Ishikawa (cell line): ENCODE measurements at regions not wholly inside any gene's neighbourhood (a gene's known extent, or its start where the extent isn't known, plus 50 kb on each side); places are given as distances from the start of the nearest gene placed in this dataset.

Source experiments
- CEBPB ChIP-seq: IDR thresholded peaks from 2 replicates; pipeline ENCODE4 v1.6.1; 2012
- CREB1 ChIP-seq: IDR thresholded peaks from 2 replicates; pipeline ENCODE4 v1.6.1; 2012; ENCODE audit warnings: low read depth
- EGR1 ChIP-seq: IDR thresholded peaks from 2 replicates; pipeline ENCODE4 v1.6.1; 2012
- EP300 ChIP-seq: IDR thresholded peaks from 2 replicates; pipeline ENCODE4 v1.6.1; 2012; ENCODE audit warnings: borderline replicate concordance
- FOXM1 ChIP-seq: IDR thresholded peaks from 2 replicates; pipeline ENCODE4 v1.6.1; 2012; ENCODE audit warnings: low read depth, borderline replicate concordance
- MAX ChIP-seq: IDR thresholded peaks from 2 replicates; pipeline ENCODE4 v1.6.1; 2012
- NFIC ChIP-seq: IDR thresholded peaks from 2 replicates; pipeline ENCODE4 v1.6.1; 2012
- RAD21 ChIP-seq: IDR thresholded peaks from 2 replicates; pipeline ENCODE4 v1.6.1; 2012; ENCODE audit warnings: low read depth
- REST ChIP-seq: IDR thresholded peaks from 2 replicates; pipeline ENCODE4 v1.6.1; 2012; ENCODE audit warnings: low read depth, mild to moderate bottlenecking
- TAF1 ChIP-seq: IDR thresholded peaks from 2 replicates; pipeline ENCODE4 v1.6.1; 2012; ENCODE audit warnings: low read depth, mild to moderate bottlenecking
- TCF12 ChIP-seq: IDR thresholded peaks from 2 replicates; pipeline ENCODE4 v1.6.1; 2012; ENCODE audit warnings: low read depth
- TEAD4 ChIP-seq: IDR thresholded peaks from 2 replicates; pipeline ENCODE4 v1.6.1; 2012
- USF1 ChIP-seq: IDR thresholded peaks from 2 replicates; pipeline ENCODE4 v1.6.1; 2012
- YY1 ChIP-seq: IDR thresholded peaks from 2 replicates; pipeline ENCODE4 v1.6.1; 2012; ENCODE audit warnings: low read depth
- ZBTB7A ChIP-seq: IDR thresholded peaks from 2 replicates; pipeline ENCODE4 v1.6.1; 2012; ENCODE audit warnings: low read depth

GRCh38 chr4:18756671-18757070 lies 735.1 kb upstream of the LCORL start:
- no peak for TF ChIP-seq TCF12
- no peak for TF ChIP-seq USF1
- no peak for TF ChIP-seq FOXM1
- no peak for TF ChIP-seq YY1
- no peak for TF ChIP-seq TEAD4
- TF ChIP-seq EP300 = no peak
- TF ChIP-seq EGR1 = no peak
- no peak for TF ChIP-seq NFIC
- TF ChIP-seq TAF1 = no peak
- no peak for TF ChIP-seq CREB1
- no peak for TF ChIP-seq ZBTB7A
- no peak for TF ChIP-seq REST
- no peak for TF ChIP-seq CEBPB
- no peak for TF ChIP-seq MAX
- TF ChIP-seq RAD21 = no peak

GRCh38 chr4:18754180-18754579 lies 732.6 kb upstream of the LCORL start:
- TF ChIP-seq TEAD4 (peak; percentile 84), CREB1 (no peak), NFIC (peak; percentile 82), RAD21 (0 out of 2 replicates have a peak, but pooled peaks have one; percentile 13), CEBPB (peak; percentile 90), REST (no peak), TAF1 (no peak), ZBTB7A (no peak), MAX (no peak), TCF12 (0 out of 2 replicates have a peak, but pooled peaks have one; percentile 35), EGR1 (no peak), EP300 (peak; percentile 76), FOXM1 (peak; percentile 48; the same call in 1 of the 2 replicates)

GRCh38 chr4:18751083-18751482 lies 729.5 kb upstream of the LCORL start:
- no peak for TF ChIP-seq RAD21
- TF ChIP-seq ZBTB7A = no peak
- TF ChIP-seq EGR1 = no peak
- TF ChIP-seq EP300 = no peak
- no peak for TF ChIP-seq USF1
- no peak for TF ChIP-seq FOXM1

GRCh38 chr4:18749391-18749790 lies 727.8 kb upstream of the LCORL start:
- TF ChIP-seq ZBTB7A = no peak

- no peak for TF ChIP-seq ZBTB7A
- TF ChIP-seq FOXM1 = no peak
- TF ChIP-seq TCF12 = no peak
- no peak for TF ChIP-seq RAD21
- no peak for TF ChIP-seq NFIC
- TF ChIP-seq TEAD4 = no peak
- TF ChIP-seq MAX = no peak
- TF ChIP-seq USF1 = no peak
- no peak for TF ChIP-seq EP300
- no peak for TF ChIP-seq YY1
- no peak for TF ChIP-seq REST
- TF ChIP-seq TAF1 = no peak
- no peak for TF ChIP-seq CEBPB
- no peak for TF ChIP-seq CREB1
- TF ChIP-seq EGR1 = no peak
These were observed 715.0 kb upstream of the LCORL start for GRCh38 chr4:18736551-18736950.
